HG03039 (cell line): ENCODE measurements at regions not wholly inside any gene's neighbourhood (a gene's known extent, or its start where the extent isn't known, plus 50 kb on each side); places are given as distances from the start of the nearest gene placed in this dataset.

ENCODE experiments used
- ATAC-seq: cut with Tn5 transposase; IDR thresholded peaks from one replicate; pipeline ENCODE4 v1.9.1; 2021; ENCODE audit warnings: mild to moderate bottlenecking, moderate library complexity; ENCODE audit not compliant: unreplicated experiment

DNA sequence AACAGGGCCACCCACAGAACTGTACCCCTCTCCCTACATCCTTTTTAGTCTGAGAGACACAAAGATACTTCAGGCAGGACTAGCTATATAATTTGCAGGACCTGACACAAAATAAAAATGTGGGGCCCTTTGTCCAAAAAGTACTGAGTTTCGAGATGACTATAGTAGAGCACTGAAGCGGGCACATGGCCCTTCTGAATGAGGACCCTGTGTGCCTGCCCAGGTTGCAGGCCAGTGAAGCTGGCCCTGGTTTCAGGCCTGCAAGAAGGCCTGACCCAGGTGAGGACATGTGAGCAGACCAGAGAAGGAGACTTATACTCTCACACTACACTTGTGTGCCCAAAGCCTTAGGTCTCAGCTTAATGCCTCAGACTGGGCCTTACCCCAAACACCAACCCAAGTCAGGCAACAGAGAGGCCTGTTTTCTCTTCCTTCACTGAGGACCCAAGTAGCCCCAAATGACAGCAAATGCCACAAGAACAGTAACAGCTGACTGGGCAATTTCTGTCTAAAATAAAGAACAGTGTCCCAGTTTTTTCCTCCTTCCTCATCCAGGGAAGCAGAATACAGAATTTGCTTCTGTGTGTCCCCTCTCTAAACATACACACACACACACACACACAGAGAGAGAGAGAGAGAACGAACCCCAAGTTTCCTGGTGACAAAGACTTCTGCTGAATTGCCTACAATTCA lies 100.9 kb upstream of the ARHGEF3 start:
- ATAC-seq: no peak

DNA sequence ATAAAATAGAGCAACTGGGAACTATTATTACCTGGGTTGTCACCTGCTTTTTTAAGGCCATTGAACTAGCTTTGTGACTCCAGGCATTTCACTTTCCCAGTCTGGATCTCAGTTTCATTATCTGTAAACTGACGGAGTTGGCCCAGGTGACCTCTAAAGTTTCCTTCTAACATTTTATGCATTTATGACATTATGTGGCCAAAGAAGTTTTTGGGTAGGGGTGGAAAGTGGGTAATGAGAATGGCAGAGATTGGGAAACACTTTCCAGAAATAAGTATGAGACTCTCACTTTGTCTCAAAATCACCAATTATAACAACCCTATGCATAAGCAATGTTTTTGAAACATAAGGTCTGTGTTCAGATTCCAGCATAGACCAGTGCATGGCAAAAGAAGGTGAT lies 99.1 kb upstream of the ARHGEF3 start:
- no peak for ATAC-seq

DNA sequence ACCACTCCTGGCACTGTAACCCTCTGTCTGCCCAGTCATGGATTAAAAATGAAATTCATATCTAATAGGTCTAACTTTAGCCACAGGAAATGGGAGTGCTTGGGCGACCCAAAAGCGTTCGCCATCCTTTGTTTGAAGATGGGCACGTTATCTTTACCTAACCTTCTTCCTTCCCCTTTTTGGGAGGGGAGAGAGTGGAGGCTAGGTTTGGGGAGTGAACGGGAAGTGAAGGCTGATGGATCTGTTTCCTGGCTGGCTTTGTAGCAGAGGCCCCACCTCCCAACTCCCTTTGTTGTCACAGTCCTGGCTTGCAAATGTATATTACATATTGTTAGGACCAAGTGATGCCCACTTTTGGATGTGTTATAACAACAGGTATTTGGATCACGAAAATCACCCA lies 98.1 kb upstream of the ARHGEF3 start:
- no peak for ATAC-seq

DNA sequence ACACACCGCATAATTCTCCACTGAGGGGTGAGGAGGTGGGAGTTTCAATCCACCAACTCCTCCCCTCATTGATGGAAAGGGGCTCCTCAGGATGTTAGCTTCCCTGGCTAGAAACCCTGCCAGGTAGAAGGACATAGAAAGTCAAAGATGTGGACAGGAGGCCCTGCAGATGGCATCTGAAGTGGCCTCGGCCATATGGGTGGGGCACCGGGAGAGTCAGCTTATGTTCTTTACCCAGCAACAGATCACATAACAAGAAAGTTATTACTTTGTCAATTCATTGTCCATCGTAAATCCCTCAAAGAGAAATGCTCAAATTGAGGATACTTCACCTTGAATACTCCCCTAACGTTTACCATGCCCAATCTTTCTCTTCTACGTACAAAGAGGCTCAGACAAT lies 97.3 kb upstream of the ARHGEF3 start:
- ATAC-seq: no peak

DNA sequence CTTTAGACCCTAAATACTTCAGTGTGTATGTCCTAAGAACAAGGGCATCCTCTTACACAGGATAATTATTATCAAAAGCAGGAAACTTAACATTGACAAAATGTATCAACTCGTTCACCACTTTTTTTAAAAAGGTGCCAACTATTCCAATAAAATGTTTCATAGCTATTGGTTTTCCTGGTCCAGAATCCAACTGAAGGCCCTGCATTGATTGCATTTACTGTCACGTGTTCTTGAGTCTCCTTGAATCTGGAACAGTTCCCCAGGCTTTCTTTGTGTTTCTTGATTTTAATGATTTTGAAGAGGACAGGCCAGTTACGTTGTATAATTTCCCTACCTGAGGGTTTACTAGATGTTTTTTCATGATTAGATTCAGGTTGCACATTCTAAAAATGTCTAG lies 94.6 kb upstream of the ARHGEF3 start:
- no peak for ATAC-seq

DNA sequence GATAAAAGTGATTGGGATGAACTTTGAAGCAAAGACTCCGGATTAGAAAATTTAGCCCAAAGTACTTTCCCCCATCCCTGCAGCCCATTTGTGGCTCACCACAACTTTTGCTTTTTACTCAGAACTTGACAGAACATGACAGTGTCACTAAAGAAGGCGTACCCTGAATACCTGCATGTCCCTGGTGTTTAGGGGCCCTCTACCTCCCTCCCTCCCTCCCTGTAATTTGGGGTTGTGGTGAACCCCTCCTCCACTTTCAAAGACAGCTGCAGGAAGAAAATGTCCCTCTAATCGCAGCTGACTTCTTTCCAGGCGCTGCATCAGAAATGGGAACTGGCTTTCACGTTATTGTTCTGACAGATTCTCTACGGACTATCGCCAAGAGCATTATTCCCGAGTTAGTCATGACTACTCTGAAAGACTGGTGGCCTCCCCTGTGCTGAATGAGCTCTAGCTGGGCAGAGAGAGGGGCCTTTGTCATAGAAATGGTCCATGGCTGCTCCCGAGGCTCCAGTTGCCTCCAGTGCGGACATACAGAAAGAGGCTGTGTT lies 93.2 kb upstream of the ARHGEF3 start:
- no peak for ATAC-seq

DNA sequence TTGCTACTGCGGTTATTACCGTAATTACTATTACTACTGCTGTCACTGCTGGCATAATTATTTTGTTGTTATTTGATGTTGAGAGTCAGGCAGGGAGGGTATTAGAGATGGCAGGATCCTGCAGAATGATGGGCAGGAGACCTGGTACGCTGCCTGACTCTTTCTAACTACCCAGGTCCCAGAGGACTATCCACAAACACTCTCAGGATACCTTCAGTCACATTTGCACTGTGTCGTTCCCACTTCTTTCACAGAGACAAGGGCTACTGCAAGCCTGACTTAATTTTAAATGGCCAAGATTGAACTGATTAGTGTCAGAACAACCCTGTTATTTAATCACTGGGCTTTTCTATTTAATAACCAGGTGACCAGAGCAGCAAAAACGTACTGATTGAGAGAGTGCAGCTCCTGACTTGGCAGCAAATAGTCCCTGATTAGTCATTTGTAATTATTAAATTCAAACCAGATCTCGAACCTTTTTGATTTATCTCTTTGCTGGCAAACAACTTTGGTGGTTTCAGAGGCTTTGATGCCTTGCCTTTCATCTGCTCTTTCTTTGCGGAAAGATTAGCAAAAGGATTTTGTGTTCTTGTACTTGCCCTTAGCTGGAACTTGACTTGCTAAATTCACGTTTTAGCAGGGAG lies 88.8 kb upstream of the ARHGEF3 start:
- no peak for ATAC-seq

DNA sequence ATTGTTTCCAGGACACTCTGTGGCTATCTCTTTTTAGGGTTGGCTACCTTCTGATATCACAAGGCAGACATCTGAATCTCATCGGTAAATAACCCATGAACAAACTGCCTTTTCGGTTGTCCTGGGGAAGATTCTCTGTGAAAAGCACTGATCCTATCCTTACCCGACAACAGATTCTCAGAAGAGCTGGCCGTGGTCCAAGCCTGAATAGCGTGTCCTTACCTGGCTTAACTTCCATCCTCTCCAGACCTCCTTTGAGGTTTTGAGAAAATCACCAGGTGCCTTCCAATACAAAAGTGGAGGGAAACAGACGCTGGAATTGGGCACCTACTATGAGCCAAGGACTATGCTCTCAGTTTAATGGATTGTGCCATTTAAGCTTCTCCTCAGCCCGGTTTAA lies 87.4 kb upstream of the ARHGEF3 start:
- ATAC-seq: no peak

DNA sequence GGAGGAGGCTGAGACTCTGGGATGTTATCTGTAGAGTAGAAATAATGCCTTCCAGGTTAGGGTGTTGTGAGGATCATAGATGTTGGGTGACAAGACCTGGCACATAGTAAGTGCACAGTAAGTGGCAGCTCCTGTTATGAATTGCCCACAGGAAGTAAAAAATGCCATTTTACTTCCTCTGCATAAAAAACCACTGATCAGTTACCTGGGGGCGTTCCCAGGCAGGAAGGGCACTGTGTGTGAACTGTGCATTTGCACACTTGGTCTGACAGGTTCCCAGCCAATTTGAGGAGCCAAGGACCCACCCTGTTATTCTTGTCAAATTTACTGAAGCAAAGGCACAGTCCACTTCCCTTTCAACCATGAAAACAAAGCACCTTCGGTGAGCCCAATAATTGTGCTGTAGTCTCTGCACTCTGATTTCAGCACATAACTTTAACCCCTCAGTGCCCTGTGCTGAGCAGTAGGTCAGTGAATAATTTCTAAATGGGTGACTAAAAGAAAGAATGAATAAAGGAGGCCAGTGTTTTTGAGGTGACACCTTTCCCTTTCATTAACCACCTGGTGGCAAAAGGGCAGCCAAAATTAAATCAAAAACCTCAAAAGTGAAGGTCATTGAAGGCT lies 85.8 kb upstream of the ARHGEF3 start:
- no peak for ATAC-seq

DNA sequence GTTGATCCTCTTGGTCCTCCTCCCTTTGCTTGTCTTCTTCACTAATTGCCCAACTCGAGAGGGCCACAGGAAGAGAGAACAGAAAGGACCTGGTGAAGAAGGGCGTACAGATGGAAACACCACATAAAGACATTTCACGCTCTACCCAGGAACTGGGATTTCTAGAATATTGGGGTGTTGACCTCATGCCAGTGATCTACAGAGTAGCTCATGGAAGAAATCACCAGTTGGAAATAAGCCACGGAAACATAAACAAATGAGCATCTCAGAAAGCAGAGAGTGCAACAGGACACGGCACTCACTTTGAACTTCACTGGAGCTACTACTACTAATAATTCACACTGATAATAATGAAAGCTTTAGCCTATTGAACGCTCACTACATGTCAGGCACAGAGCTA lies 84.6 kb upstream of the ARHGEF3 start:
- no peak for ATAC-seq

DNA sequence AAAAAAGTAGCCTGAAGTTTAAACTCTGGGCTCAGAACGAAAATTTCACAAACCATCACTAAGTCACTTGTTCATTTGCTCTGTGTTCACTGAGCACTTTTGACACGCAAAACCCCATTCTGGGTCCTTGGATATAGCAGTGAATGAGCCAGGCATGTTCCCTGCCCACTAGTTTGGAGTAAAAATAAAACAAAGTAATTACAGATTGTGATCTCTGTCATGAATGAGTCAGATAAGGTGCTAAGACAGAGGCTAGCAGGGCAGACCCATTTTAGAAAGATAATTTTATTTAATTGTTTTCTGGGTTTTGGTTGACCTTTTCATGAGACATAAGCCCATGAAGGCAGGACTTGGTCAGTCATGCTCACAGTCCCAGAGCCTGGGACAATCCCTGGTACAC lies 84.1 kb upstream of the ARHGEF3 start:
- no peak for ATAC-seq

DNA sequence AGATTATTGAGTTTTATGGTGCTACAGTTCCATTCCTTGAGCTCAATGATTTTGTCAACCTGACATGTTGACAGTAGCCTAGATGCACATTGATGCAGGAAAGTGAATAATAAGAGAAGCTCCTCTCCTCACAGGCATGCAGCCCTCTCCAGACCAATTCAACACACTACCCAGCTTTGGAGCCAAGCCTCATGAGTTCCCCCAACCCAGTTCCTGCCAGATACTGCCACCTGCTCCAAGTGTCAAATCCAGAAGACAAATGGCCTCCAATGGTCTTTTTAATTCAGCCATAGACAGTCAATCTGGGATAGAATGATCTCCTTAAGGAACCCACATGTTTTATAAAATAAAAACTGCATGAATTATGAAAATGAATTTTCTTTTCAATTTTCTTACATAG lies 83.7 kb upstream of the ARHGEF3 start:
- ATAC-seq: no peak

DNA sequence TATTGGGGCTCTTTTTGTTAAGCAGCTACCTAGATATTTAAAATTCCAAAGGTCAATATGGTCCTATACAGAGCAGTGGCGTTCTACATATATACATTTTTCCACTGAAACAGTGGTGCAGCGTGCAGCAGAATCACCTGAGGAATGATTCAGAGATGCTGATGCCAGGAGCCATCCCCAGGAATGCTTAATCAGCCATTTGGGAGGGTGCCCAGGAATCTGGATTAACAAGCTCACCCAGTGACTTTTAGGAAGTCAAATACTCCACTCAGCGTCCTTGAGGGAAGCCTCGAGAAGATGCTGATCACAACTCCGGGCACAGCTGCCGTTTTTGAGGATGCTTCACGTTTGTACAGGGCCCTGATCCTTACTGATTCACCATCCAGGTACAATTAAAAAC lies 82.6 kb upstream of the ARHGEF3 start:
- no peak for ATAC-seq

DNA sequence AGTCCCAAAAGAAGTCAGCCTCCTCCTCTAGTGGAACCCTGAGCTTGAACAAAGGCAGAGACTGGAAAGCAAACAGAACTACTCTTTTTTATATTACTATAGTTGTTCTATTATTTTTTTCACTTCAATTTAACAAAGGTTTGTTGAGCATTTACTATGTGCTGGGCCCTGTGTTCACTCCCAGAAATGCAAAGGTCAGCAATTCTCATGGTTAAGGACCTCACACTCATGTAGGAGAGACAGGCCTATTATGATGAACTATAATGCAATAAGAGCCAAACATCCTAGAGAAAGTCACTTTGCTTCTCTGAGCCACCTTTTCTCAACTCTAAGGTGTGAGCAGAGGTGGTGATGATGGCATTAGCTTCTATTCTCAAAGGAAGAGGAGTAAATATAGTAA lies 82.1 kb upstream of the ARHGEF3 start:
- ATAC-seq: no peak

DNA sequence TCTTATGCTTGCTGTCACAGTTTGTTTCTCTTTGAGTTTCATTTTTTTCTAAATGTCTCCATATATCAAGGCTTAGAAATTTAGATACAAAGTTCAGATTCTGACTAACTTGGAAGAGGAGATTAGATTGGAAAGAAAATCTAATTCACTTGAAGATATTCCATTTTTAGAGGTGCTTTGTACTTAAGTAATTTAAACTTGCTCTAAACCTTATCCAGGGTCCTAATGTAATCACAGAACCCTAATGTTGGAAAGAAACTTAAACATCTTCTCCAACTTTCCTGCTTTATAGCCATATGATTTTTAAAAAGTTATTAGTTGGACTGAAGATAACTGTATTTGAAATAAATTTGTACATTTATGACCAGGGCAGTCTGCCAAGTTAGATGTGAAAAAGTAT lies 81.1 kb upstream of the ARHGEF3 start:
- ATAC-seq: no peak

DNA sequence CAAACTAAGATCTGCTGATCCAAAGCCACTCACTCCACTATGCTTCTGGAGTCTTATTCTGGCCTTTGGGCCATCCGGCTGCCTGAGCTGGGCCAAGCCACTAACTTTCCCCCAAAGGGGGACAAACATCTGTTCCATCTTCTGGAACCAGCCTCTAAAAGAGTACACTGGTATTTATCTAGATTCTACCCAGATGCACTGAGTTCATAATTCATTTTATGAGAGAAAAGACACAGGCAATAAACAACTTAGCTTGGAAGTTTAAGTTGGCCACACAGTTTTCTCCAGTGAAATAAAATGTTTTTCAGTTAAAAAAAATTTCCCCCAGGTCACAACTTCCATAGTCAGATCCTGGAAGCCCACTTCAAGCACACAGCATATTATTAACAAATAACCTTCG lies 80.1 kb upstream of the ARHGEF3 start:
- ATAC-seq: no peak

DNA sequence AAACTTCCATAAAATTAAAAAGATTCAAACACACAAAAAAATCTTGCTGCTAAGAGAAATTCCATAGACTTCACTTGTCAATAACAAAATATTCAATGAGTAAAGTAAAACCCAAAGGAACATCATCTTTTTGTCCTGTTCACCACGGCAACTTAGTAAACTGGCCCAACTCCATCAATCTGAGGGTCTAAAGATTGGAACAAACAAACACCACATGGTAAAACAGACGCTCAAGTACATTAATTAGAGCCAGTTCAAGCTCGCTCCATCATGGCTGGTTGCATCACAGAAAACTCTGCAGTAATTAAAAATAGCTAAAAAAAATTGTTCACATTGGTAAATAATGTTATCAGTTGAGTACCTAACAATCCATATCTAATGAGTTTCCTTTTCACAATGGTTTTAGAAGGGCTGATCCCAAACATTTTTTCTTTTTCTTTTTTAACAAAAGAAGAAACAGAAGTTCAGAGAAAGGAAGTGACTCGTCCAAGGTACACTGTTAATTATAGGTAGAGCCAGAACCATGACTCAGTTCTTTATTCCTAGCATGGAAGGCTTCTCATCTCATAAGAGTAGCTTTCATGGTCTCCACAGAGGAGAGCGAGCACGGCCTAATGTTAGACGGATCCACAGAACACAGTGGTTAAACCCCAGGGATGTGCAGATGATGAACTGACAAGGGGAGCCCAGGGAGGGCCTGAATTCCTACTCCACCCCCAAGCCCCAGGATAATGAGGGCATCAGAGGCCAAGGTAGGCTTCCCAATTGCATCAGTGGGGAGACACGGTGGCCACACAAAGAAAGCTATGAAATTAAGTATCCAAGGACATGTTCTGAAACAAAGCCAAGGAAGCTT lies 79.2 kb upstream of the ARHGEF3 start:
- no peak for ATAC-seq

DNA sequence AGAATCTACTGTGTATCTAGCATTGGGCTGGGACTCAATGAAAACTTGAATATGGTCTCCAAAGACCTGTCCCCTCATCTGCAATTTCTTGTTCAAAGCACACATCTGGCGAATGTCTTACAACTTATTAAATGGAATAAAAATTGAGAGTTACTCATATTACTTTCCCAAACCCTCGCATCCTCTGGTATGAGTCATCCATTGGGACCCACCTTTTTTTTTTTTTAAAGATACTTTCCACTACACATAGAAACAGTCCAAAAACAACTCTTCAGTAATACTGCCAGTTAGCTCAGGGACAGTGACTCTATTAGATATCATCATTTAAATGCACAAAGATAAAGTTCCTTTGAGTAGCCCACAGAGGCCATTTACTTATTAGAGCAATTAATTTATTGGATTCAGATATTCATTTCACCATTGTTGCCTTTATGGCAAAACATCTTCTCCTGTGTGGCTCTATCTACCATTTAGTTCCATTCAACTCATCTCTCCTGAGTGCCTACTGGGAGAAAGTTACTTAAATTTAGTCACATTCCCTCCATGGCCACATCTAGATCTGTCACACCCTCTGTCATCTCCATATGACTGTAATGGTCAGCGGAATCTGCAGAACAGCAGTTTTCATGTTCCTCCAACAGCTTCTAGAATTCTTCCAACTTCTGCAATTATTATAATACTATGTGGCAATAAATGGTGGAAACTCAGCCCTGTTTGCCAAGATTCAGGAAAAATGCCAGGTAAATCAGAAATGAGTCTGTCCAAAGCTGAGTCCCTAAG lies 77.9 kb upstream of the ARHGEF3 start:
- no peak for ATAC-seq

DNA sequence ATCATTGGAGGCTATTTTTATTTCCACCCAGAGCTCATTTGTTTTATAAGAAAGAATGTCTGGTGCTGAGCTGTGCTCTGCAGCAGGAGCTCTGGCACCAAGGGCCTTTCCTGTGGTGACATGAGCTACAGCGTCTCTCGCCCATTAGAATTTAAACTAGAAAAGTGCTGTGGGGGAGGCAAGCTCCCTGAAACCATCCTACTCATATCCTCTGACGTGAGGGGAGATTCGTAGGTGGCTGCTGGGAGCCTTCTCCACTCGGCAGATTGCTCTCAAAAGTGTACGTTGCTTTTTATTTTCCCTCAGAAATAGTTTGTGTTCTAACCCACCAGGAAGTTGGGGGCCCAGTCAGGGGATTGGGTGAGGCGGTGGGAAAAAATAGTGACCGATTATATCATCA lies 76.3 kb upstream of the ARHGEF3 start:
- ATAC-seq: no peak

DNA sequence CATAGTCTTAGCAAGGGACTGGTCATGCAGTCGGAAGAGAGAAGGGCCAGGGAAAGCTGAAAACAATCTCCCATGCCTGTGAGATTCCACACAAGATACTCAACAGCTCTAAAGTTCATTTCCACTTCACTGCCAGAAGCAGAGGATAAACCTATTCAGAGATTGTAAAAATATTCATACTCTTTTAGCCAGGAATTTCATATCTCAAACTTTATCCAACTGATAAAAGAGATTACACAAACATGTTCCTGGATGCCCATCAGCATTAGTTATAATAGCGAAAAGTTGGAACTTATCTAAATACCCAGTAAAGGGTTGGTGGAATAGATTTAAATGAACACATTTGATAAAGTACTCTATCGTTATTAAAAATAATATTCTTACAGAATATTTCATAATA lies 75.2 kb upstream of the ARHGEF3 start:
- no peak for ATAC-seq

DNA sequence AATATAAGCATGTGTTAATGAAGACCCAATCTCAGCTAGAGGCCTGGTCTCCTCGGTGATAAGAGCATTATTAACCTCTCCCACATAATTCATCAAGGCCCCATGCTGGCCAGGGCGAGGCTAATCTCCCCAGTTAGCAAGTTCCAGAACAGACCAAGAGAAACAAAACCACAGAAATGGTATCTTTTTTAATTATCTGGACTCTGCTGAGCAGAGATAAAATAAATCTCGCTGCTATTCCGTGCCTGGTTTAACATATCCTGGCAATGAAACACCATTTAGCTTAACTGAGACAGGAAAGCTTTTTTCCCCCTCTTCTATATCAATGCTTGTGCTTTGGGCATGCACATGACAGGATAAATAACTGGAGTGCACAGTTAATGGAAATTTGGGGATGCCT lies 72.5 kb upstream of the ARHGEF3 start:
- no peak for ATAC-seq
